Kidney capillary endothelial cell (primary cell): ENCODE measurements at regions not wholly inside any gene's neighbourhood (a gene's known extent, or its start where the extent isn't known, plus 50 kb on each side); places are given as distances from the start of the nearest gene placed in this dataset.
A peak's percentile ranks its signal among the peaks of the same experiment; 100 is the strongest.

Experiments
- DNase-seq: peaks from one replicate; pipeline ENCODE4 v3.0.0-alpha.2; 2018; ENCODE audit warnings: low spot score

DNA sequence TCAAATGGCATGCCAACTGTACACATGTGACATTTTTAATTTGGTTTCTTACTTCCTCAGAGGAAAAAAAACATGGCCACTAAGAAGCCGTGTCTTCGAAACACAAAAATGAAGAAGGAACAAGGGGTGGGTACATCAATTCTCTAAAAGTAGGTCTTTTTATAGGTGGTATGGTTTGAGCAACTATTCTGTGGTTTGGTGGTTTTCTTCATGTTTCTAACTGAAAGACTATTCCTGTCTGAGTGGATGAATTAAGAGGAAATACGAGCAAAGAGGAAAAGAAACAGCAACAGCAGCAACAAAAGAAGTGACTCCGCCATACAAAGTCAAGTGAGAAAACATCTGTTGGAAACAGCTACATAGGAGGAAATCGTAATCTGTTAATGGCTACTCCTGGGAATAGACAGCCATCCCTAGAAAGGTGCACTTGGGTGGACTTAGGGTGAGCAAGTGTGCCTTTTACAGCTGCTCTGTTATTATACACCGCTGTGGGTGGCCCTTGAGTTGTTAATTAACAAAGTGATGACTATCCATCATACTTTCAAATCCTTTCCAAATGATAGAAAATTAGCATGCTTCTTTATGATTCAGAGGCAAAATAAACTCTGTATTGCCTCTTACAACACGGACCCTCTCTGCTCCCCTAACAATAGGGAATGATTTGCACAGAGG, 575.8 kb downstream of the TLE1 start:
- no peak for DNase-seq

DNA sequence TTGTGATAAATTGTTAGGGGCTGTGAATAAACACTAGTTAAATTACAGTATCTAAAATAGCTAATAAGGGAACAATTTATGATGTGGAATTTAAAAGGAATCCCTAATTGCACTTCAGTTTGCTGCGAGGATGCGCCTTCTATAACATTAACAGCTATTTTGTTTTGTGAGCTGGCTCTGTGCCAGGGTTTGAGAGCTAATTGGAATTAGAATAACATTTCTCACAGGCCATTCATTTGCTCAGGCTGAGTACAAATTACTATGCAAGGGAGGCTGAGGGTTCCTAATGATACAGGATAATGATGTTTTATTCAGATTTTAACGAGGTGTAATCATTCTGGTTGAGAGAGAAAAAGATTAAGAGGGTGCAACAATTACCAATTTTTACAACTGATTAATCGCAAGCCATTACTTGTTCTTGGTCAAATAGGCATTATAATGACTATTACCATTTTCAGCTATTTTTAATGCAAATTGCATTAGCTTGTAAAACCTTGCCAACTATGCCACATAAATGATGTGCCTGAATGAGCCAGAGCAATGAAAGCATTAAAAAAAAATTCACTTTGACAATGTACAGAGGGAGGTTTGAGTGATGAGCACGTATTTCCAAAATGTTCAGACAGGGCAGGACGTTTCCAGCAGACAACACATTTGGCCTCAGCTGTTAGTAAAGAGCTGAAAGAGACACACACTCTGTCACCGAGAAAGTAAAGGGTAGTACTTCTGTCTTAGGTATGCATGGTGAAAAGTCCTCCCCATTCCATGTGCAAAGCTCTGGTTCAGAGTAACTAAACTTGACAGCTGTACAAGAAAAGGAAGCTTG, 576.5 kb downstream of the TLE1 start:
- no peak for DNase-seq

DNA sequence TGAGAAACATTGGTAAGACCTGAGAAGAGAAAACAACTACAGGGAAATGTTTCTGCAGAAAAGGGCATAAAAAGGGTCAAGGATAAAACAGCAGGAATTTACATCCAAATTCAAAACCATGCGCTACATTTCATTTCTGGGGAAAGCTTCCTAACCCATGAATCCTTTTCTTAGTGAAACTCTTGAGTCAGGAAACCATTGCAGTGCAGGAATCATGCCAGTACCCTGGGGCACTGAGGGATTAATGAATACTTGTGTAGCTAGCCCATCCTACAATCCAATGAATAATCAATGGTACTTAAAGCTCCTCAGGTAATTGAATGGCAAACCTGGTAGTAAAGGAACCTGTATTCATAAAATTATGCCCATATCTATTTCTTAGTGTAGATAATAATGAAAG, 580.5 kb downstream of the TLE1 start:
- no peak for DNase-seq

DNA sequence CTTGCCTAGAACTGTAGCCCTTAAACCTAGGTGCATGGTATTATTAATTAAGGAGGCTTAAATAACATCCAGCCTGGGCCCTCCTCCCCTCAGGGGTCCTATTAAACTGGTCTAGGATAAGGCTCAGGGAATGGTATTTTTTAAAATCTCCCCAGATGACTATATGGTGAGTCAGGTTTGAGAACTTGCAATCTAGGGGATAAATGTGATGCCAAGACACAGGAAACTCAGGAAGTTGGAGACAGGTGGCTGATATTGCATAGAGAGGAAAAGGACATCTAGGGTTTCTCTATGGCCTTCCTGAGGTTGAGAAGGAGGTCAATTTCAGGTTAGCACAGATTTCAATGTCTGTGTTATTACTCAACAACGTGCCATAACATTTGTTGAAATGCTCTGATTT, 581.0 kb downstream of the TLE1 start:
- peak; percentile 43 for DNase-seq

GRCh38 chr9:81103597-81104471, 585.5 kb downstream of the TLE1 start:
- DNase-seq: no peak

- DNase-seq: no peak
Observed at GRCh38 chr9:81097131-81097847, 592.1 kb downstream of the TLE1 start.

GRCh38 chr9:81096625-81097024, 592.7 kb downstream of the TLE1 start:
- no peak for DNase-seq

GRCh38 chr9:81092057-81092456, 597.3 kb downstream of the TLE1 start:
- no peak for DNase-seq

GRCh38 chr9:81088341-81088740, 601.0 kb downstream of the TLE1 start:
- DNase-seq: no peak

DNA sequence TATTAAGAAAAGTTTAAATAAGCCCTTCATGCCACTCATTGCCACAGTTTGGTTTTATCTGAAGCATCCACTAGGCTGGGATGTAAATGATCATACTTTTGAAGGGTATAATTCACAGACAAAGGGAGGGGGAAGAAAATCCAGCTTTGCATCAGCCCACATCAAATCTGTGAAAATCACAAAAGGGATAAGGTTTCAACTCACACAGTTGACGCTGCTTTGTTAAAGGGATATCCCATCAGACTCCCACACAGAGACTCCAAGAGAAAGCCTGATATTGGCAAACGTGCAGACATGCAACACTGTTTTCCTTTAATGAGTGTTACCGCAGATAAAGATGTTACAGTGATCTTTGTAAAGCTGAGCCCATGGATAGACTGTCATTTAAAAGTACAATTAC, 602.9 kb downstream of the TLE1 start:
- DNase-seq: no peak

DNA sequence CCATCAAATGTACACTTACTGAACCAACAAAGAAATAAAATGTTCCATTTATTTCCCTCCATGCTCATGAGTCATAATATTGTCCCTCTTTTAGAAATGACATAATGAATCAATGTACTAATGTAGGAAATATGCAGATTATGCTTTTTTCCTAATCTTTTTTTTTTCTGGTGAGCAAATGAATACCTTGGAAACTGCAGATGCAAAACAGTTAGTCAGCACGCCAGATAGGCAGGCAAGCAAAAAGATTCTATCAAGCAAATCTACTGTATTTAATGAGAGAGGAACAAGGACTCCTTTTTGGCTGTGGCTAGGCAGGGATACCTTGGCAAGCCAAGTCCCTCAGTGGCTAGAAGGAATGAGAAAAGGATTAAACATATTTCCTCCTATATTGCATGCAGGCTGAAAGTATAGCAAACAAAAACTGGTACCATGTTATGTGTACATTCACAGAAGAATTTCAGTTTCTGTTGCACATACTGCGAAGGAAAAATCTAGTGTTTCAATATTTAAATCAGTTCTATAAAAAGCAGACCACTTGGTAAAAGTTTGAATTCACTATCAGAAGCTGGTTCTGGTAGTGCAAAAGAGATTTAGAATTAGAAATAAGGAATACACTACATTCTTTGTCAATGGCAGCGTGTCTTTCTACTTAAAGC, 605.4 kb downstream of the TLE1 start:
- peak; percentile 41 for DNase-seq

GRCh38 chr9:81083067-81083466, 606.3 kb downstream of the TLE1 start:
- no peak for DNase-seq

DNA sequence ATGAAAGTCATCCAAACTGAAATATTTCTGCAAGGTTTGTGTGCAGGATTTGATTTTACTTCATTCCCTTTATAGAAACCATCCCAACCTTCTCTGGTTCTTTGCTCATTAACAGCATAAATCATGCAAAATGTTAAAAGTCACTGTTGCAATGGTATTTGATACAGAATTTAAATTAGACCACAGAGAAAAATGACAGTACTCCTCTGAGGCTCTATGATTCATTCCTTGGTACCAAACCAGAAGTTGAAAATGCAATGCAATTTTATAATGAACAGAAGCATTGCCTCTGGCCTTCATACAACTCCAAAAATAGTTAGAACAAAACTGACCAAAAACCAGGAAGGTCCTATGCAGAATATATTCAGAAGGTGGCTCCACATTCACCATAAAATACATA, 607.1 kb downstream of the TLE1 start:
- DNase-seq: no peak

DNA sequence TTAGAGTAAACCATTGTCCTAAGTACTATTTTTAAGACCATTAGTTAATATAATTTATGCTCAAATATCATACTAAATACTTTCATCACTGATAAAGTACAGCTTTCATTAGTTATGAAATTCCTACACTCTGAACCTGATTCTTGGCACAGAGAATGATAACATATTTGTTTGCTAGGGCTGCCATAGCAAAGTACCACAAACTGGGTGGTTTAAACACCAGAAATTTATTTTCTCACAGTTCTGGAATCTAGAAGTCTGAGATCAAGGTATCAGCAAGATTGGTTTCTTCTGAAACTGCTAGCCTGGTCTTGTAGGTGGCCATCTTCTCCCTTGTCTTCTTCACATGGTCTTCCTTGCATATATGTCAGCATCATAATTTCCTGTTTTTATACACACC, 608.4 kb downstream of the TLE1 start:
- DNase-seq: no peak

- DNase-seq: no peak
Observed at GRCh38 chr9:81080185-81080584, 609.2 kb downstream of the TLE1 start.

DNA sequence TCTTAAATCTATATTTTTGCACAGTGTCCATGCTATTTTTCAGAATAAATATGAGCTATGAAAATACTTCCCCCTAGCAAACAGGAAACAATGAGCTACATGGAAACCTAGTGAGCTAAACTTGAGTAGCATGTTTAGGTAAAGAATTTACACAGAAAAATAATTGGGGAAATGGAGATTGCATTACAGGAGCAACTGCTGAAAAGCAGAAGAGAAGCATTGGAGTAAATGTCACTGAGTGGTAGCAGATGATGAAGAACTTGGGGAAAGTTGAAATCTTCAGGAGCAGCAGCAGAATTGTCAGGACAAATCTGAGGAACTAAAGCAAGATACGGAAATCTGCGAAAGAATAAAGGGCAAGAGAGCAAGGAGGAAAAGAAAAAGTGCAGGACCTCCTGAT, 610.3 kb downstream of the TLE1 start:
- no peak for DNase-seq

DNA sequence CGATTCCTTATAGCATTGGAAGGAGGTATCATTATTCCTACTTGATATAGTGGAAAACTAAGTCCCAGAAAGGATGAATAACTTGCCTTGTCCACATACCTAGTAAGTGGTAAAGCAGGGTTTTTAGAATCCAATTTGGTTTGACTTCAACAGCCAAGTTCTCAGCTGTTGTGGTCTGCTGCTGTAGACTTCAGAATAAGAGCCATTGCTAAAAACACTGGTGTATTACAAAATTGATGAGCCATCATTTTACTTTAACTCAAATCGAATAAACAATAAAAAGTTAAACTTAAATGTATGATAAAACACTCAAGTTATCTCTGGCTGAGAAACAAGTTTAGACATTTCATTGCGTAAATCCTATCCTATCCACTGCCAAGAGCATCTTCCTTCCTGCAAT, 610.8 kb downstream of the TLE1 start:
- no peak for DNase-seq

DNA sequence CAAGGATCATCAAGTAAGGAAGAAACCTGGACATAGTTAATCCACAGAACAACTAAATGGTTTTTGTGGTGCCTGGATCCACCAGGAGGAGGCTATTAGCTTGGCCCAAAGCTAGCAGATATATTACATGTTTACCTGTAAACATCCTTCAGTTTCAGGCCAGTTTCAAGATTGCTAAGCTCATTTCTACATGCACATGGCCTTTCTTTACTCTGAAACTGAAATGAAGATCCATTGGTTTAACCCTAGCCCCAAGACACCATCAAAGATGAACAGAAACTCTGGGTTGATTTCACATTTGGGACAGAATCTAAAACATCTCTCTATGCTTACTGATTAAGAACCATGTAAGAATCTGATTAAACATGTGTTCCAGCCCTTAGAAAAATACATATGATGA, 611.8 kb downstream of the TLE1 start:
- no peak for DNase-seq

DNA sequence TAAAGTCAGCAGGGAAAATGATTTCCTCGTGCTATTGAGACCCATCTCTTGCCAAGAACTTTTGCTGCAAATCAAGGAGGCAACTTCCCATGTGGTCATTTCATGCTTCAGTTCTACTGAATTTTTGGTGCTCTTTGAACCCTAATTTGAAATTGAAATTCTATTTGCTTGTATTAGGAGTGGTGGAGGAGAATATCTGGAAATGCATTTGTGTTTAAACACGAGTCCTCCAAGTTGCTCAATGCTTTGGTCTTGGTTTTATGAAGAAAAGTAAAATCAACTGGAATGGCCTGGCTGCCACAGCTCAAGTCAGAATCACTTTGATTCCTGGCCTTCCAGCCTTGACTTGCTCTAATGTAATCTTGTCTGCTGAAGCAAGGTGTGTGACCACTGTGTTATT, 613.2 kb downstream of the TLE1 start:
- DNase-seq: no peak

DNA sequence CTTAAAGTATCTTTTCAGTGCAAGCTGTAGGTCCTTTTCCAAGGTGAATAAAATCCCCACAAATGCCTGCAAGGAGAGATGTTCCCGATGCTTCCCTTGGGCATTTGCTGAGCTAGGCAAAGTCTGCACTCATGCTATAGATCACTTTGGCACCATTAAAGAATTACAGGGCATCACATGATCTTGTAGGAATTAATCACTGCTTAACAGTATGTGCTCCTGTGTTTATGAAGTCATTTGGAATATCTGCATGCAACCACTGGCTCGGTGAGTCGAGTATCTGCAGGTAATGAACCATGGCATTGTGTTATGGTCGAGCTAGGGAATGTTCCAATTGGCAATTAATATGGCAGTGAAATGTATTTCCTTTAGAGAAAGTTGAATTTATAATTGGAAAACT, 615.1 kb downstream of the TLE1 start:
- DNase-seq: no peak

- DNase-seq: no peak
Observed at GRCh38 chr9:81073821-81074220, 615.5 kb downstream of the TLE1 start.

DNA sequence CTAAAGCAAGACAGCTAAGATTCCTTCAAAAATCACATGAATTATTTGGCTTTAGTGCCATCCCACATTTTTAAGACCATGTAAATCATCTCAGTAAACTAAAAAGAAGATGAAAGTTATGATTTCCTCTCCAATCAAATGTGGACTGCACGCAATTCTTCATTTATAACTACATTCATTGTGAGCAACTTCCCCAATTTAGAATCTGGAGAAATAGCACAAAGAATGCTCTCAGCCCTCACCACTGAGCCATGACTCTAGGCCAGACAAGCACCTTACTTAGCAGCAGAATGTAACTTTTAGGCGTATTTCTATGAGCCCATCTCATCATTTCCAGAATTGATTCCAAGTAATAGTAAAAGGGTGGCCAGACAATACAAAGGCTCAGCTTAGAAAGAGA, 616.6 kb downstream of the TLE1 start:
- no peak for DNase-seq
